Neural cell (in vitro differentiated cells): ENCODE measurements at regions not wholly inside any gene's neighbourhood (a gene's known extent, or its start where the extent isn't known, plus 50 kb on each side); places are given as distances from the start of the nearest gene placed in this dataset.

Experiments used
- H2AFZ ChIP-seq: fragments of 200-600, 300-800 bp; sonication (generic), shearing (Covaris generic); 2 replicates; pipeline ENCODE4 v1.6.0; 2014; ENCODE audit warnings: low read depth, mild to moderate bottlenecking, antibody characterized with exemption, low read length, moderate library complexity
- H3F3A ChIP-seq: fragments of 200-600 bp; shearing (Covaris generic); 2 replicates; pipeline ENCODE4 v1.6.1; 2016; ENCODE audit warnings: mild to moderate bottlenecking, moderate library complexity, mixed read lengths, antibody characterized with exemption, low read length; ENCODE audit not compliant: insufficient read depth, poor library complexity, severe bottlenecking
- H3K27ac ChIP-seq: fragments of 200-600, 300-800 bp; sonication (generic), shearing (Covaris generic); 2 replicates; pipeline ENCODE4 v1.5.1; 2014; ENCODE audit warnings: mild to moderate bottlenecking, low read length, moderate library complexity
- H3K27me3 ChIP-seq: fragments of 300-800, 200-600 bp; sonication (generic), shearing (Covaris generic); 2 replicates; pipeline ENCODE4 v1.6.0; 2014; ENCODE audit warnings: mild to moderate bottlenecking, low read depth, low read length, moderate library complexity; ENCODE audit not compliant: insufficient read depth
- H3K36me3 ChIP-seq: fragments of 300-800, 200-600 bp; sonication (generic), shearing (Covaris generic); 2 replicates; pipeline ENCODE4 v1.5.1; 2014; ENCODE audit warnings: mild to moderate bottlenecking, antibody characterized with exemption, low read length, moderate library complexity; ENCODE audit not compliant: insufficient read depth
- H3K4me2 ChIP-seq: fragments of 300-800, 200-600 bp; sonication (generic), shearing (Covaris generic); 2 replicates; pipeline ENCODE4 v1.6.0; 2014; ENCODE audit warnings: mild to moderate bottlenecking, low read length
- H3K4me3 ChIP-seq: fragments of 300-800, 200-600 bp; sonication (generic), shearing (Covaris generic); 2 replicates; pipeline ENCODE4 v1.5.1; 2014; ENCODE audit warnings: mild to moderate bottlenecking, low read length, moderate library complexity
- H3K79me2 ChIP-seq: fragments of 200-600 bp; shearing (Covaris generic); replicated peaks from 2 replicates; pipeline ENCODE4 v1.6.0; 2014; ENCODE audit warnings: mild to moderate bottlenecking, low read length, moderate library complexity; ENCODE audit not compliant: insufficient read depth
- H3K9ac ChIP-seq: fragments of 300-800, 200-600 bp; sonication (generic), shearing (Covaris generic); 2 replicates; pipeline ENCODE4 v1.6.1; 2016; ENCODE audit warnings: mild to moderate bottlenecking, low read length, mixed read lengths
- H3K9me2 ChIP-seq: fragments of 200-600 bp; shearing (Covaris generic); 2 replicates; pipeline ENCODE4 v1.6.1; 2016; ENCODE audit warnings: mild to moderate bottlenecking, low read length, mixed read lengths; ENCODE audit not compliant: insufficient read depth
- H3K9me3 ChIP-seq: fragments of 200-600, 300-800 bp; sonication (generic), shearing (Covaris generic); 2 replicates; pipeline ENCODE4 v1.6.1; 2016; ENCODE audit warnings: mild to moderate bottlenecking, mixed run types, low read length, moderate library complexity, mixed read lengths
- H4K20me1 ChIP-seq: fragments of 200-600 bp; shearing (Covaris generic); 2 replicates; pipeline ENCODE4 v1.6.1; 2016; ENCODE audit warnings: mild to moderate bottlenecking, mixed run types; ENCODE audit not compliant: insufficient read depth
- CTCF ChIP-seq: fragments of 450-650 bp; IDR thresholded peaks from 2 replicates; pipeline ENCODE4 v1.5.1; 2014; ENCODE audit warnings: antibody characterized with exemption, mild to moderate bottlenecking, moderate library complexity; ENCODE audit not compliant: poor library complexity, severe bottlenecking
- EP300 ChIP-seq: fragments of 450-650 bp; conservative IDR thresholded peaks from 2 replicates; pipeline ENCODE4 v1.6.1; 2014; ENCODE audit warnings: antibody characterized with exemption, mild to moderate bottlenecking, moderate library complexity; ENCODE audit not compliant: poor library complexity, severe bottlenecking
- EZH2 ChIP-seq: fragments of 200-600, 300-800 bp; shearing (Covaris generic), sonication (generic); IDR thresholded peaks from 2 replicates; pipeline ENCODE4 v1.6.1; 2014; ENCODE audit warnings: antibody characterized with exemption, low read length, borderline replicate concordance, mild to moderate bottlenecking; ENCODE audit not compliant: insufficient read depth, poor library complexity, severe bottlenecking
- MXI1 ChIP-seq: fragments of 450-650 bp; conservative IDR thresholded peaks from 2 replicates; pipeline ENCODE4 v1.6.1; 2014; ENCODE audit warnings: antibody characterized with exemption, mild to moderate bottlenecking; ENCODE audit not compliant: poor library complexity, severe bottlenecking
- POLR2AphosphoS5 ChIP-seq: IDR thresholded peaks from 2 replicates; pipeline ENCODE4 v1.6.1; 2012
- RAD21 ChIP-seq: fragments of 450-650 bp; conservative IDR thresholded peaks from 2 replicates; pipeline ENCODE4 v1.6.1; 2014; ENCODE audit warnings: antibody characterized with exemption, mild to moderate bottlenecking, moderate library complexity
- REST ChIP-seq: IDR thresholded peaks from 2 replicates; pipeline ENCODE4 v1.6.1; 2012; ENCODE audit warnings: borderline replicate concordance
- SMC3 ChIP-seq: fragments of 450-650 bp; conservative IDR thresholded peaks from 2 replicates; pipeline ENCODE4 v1.6.1; 2014; ENCODE audit warnings: antibody characterized with exemption, mild to moderate bottlenecking, moderate library complexity; ENCODE audit not compliant: poor library complexity
- TAF1 ChIP-seq: IDR thresholded peaks from 2 replicates; pipeline ENCODE4 v1.6.1; 2012; ENCODE audit warnings: low read depth

GRCh38 chr11:28739489-28740280, 631.5 kb downstream of the METTL15 start:
- H3K27ac ChIP-seq = no peak overlapping the region
- H3F3A ChIP-seq = no peaks in the 10 kb centered on the region
- H4K20me1 ChIP-seq = no peaks in the 10 kb centered on the region

GRCh38 chr11:28738549-28738948, 630.4 kb downstream of the METTL15 start:
- Histone ChIP-seq H3K27me3 (no peaks in the 10 kb centered on the region), H3K9me3 (no peaks in the 10 kb centered on the region), H3K4me2 (no peak overlapping the region), H2AFZ (no peak overlapping the region), H3K27ac (no peak overlapping the region), H3F3A (no peaks in the 10 kb centered on the region), H3K36me3 (no peaks in the 10 kb centered on the region), H3K9me2 (no peaks in the 10 kb centered on the region), H3K4me3 (no peak overlapping the region), H3K79me2 (no peaks in the 10 kb centered on the region), H4K20me1 (no peaks in the 10 kb centered on the region), H3K9ac (no peak overlapping the region)
- TF ChIP-seq CTCF = no peak
- no peak for TF ChIP-seq SMC3
- no peak for TF ChIP-seq EP300
- no peak for TF ChIP-seq EZH2
- TF ChIP-seq POLR2AphosphoS5 = no peak
- no peak for TF ChIP-seq MXI1
- no peak for TF ChIP-seq RAD21

More at GRCh38 chr11:28739489-28740280, 631.5 kb downstream of the METTL15 start:
- TF ChIP-seq RAD21 = no peak
- no peak for TF ChIP-seq REST
- TF ChIP-seq POLR2AphosphoS5 = no peak
- no peak for TF ChIP-seq MXI1
- no peak for TF ChIP-seq CTCF
- TF ChIP-seq TAF1 = no peak
- TF ChIP-seq EZH2 = no peak
- H3K9ac ChIP-seq = no peak overlapping the region
- H3K27me3 ChIP-seq = no peaks in the 10 kb centered on the region
- no peak overlapping the region for H2AFZ ChIP-seq
- H3K36me3 ChIP-seq = no peaks in the 10 kb centered on the region
- no peaks in the 10 kb centered on the region for H3K9me2 ChIP-seq
- H3K9me3 ChIP-seq = no peaks in the 10 kb centered on the region
- H3K79me2 ChIP-seq = no peaks in the 10 kb centered on the region
- H3K4me3 ChIP-seq = no peak overlapping the region
- H3K4me2 ChIP-seq = no peak overlapping the region
